ENCODE measurements at regions not wholly inside any gene's neighbourhood (a gene's known extent, or its start where the extent isn't known, plus 50 kb on each side); places are given as distances from the start of the nearest gene placed in this dataset.

DNA sequence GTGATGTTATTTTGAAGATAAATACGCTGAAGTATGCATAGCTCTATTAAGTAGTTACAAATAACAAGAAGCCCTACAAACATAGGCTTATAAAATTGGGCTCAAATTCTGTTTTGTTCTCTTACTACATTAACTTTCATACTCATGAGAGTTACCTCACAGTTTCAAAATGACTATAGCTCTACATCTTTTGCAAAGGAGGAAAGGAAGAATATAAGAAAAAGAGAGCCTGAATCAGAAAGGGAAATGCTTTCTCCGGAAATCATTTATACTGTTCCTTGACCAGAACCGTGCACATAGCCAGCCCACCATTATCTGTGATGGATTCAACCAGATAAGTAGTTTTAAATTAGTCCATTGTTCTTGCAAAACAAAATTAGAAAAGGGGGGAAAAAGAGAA lies 1252.1 kb downstream of the NCAM2 start:
- ATAC-seq = no peak

DNA sequence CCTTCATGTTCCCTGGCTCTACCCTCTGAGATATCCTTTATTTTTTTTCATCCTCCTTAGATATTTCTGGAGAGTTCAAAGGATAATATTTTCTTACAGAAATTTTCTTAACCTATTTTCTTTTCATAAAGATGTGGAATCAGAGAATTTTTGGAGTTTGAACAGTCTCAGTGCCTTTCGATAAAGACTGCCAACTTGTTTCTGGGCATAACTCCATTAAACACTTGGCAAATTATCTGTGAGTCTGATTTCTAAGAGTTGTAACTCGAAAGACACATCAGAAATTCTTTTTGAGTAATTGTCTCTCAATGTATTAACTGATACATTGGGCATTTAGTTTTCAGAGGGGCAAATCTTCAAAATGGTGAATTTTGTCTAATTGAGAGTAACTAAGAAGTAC lies 1255.6 kb downstream of the NCAM2 start:
- DNase-seq (ENCODE audit: low spot score) = no peak
- ATAC-seq = peak; percentile 52

More for the DNA sequence above, 1252.1 kb downstream of the NCAM2 start:
- no peak for DNase-seq (ENCODE audit: low spot score)

DNA sequence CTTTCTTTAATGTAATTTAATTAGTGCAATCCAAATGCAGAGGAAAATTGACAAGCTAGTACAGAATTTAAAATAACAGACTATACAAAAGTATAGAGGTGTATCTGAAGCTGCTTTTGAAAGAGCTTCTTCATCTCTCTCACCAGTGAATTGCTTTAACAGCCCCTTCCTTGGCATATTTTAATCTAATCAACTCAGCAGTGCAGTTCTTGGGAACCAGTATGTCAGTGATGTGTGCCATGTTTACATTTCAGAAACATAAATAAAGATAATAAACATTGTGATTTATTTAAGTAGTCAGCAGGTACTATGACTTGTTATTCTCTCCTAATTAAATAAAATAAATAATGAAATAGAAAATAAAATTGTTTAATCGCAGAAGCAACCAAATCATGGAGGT lies 1260.6 kb downstream of the NCAM2 start:
- ATAC-seq = no peak
- no peak for DNase-seq (ENCODE audit: low spot score)

DNA sequence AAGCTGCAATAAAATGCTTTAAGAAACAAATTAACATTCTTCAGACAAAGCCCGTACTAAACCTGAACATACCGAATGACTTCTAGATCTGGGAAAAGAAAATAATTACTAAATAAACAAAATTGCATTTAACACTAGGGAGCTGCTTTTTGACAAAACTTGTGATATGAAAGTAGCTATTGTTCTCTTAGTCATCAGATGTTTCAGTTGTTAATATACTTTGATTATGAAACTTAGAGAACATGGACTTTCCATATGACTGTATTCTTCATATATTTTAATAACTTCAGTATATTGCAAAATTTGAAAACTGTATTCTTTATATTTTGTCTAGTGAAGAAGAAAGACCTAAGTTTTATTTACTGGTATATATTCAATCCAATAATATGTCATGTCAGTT lies 1262.1 kb downstream of the NCAM2 start:
- no peak for ATAC-seq

DNA sequence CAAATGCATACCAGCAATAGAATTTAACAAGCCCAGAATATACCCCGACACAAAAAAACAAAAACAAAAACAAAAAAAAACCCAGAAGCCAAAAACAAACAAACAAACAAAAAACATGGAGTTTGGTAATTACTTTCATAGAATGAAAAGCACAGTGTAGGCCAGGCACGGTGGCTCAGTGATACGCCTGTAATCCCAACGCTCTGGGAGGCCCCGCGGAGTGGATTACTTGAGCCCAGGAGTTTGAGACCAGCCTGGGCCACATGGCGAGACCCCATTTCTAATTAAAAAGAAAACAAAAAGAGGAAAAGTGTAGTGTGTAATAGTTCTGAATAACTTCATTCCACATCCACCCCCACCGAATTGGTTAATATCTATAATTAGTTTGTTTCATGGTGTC lies 1265.7 kb downstream of the NCAM2 start:
- DNase-seq (ENCODE audit: low spot score) (no peak), ATAC-seq (no peak)

More for the DNA sequence above, 1262.1 kb downstream of the NCAM2 start:
- no peak for DNase-seq (ENCODE audit: low spot score)

DNA sequence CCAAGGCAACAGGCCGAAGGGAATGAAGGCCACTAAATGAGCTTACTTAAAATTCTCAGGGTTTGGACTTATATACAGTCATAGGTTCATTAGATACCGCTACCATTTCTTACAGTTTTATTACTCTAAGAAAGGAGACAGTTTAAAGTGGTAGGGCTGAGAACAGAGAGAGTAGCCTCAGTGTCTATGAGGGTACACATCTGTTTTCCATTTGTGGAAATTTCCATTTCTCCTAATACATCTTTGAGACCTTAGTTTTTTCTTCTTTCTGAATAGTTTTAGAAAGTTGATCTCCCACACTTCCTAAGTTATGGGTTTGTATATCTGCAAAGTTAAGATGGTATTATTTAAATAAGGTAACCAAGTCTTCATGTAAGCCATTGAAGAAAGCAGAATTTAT lies 1279.1 kb downstream of the NCAM2 start:
- ATAC-seq = no peak

DNA sequence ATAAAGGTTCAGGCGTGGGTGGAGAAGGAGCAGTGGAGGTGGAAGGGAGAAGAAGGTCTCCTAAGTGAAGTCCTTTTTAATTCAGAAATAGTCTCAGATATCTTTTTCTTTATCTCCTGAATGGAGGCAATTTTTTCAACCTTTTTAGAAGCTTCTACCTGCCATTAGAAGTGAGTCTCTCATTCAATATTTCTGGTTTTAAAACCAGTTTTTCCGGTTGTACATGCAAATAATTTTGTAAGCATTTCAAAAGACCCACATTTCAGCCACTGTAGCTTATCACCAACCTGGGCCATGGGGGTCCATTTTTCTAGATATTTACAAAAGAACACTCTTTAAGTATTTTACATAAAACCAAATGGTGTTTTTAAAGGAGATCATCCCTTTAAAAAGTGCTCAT lies 1280.2 kb downstream of the NCAM2 start:
- DNase-seq (ENCODE audit: low spot score) (no peak), ATAC-seq (no peak)

More for the DNA sequence above, 1279.1 kb downstream of the NCAM2 start:
- no peak for DNase-seq (ENCODE audit: low spot score)

DNA sequence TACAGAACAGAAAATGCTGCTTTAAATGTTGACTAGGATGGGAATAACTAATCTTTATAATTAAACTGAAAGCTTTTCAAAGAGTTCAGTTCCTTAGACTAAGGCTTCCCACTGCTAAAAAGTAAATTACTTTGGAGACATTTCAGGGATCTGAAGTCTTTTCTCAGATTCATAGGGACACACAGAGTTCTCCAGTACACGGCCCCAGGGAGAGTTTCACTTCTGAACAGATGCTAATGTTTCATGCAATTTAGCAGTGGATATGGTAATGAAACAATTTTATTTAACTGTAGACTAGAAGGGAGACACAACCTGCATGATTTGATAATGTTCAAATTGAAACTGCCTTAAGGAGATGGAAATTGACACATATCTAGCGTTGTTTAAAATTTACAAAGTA lies 1282.6 kb downstream of the NCAM2 start:
- DNase-seq (ENCODE audit: low spot score) (no peak), ATAC-seq (no peak)

DNA sequence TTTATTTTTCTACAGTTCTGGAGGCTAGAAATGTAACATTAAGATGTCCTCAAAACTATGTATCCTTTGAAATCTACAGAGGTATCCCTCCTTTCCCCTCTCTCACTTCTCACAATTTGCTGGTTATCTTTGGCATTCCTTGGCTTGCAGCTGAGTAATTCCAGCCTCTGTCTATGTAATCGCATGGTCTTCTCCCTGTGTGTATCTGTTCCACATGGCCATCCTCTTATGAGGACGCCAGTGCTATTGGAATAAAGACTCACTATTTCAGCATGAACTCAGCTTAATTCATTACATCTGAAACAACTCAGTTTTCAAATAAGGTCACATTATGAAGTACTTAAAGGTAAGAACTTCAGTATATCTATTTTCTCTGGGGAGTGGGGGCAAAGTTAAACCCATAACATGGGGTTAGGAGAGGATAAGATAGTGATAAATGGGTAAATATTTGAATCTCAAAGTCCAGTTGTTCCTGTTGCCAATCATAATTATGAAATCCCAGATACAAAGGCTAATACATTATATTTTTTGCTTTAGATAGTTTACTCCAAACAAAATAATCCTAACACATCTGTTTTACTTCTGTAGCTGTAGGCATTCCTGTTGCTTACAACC lies 1290.8 kb downstream of the NCAM2 start:
- ATAC-seq = peak; percentile 91
- DNase-seq (ENCODE audit: low spot score) = no peak

DNA sequence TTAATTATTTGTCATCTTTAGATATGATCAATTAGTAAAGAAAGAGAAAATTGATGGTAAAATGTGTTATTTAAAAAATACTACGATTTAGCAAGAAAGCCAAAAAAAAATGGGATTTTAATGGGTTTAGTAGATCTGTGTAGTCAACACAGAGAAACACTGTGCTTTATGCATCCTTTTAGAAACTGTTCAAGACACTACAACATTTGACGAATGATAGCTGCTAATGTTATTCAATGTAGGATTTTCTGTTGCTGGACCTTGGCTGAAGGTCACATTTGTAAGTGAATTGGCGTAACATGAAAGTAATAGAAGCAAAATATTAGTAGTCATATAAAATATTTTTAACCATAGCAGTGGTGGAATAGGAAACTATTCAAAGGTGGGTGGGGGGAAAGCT lies 1293.9 kb downstream of the NCAM2 start:
- ATAC-seq (no peak), DNase-seq (ENCODE audit: low spot score) (no peak)

DNA sequence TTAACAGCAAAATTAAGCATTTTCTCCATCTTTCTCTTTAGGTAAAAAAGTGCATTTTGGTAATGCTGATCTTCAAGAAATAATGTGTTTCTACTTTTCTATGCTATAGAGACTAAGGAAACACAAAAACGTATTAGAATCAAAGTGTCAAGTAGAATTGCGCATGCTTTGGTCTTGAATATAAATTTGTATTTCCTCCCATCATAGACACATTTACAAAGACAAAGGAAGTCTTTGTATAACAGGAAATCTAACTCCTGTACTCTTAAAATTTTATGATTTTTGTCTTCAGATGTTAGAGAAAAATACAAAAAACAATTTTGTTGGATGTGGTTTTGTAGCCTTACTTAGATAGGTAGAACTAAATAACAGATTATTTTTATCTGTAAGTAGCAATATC lies 1299.4 kb downstream of the NCAM2 start:
- no peak for ATAC-seq
- no peak for DNase-seq (ENCODE audit: low spot score)

DNA sequence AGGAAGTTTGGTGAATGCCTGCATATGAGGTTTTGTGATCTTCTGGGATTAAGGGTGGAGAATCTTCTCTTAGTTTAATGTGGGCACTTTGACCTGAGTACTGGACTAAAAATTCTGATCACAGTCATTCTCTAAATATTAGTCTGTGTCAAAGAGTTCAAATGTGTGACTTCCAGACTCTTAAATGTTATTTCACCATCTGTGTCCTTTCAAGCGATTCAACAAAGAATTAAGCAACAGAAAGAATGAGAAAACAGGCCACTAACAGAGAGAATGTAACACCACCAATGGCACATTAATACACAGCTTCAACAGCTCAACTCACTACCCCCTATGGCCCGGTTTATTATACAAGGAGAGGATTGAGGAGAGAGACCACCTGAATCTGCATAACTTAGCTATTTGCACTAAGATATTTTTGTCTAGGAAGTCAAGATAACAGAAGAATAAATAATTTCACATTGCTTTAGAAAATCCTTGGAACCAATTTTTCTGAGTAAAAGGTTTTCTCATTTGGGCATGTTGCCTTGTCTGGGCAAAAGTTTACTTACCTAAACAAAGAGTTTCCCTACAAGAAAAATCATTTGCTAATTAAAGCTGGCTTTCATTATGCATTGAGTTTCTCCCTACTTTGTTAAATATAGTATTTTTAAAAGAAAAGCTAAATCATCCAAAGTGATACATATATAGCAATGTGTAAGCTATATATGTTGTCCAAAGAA lies 1313.7 kb downstream of the NCAM2 start:
- no peak for DNase-seq (ENCODE audit: low spot score)
- peak; percentile 91 for ATAC-seq

DNA sequence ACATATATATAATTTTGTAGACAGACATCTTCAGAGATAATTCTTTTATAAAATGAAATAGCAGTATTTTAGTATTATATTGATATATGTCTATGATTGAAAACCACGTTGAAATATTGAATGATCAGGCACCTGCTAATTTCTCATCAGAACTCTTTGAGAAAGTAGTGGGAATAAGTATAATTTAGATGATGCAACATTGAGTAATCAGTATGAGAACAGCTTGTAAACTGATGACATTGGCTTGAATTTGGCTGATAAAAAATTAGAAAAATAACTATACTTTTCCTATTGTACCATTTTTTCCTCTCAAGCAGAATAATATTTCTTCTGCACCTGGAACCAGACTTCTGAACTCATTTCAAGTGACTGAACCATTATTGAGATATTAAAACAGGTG lies 1316.8 kb downstream of the NCAM2 start:
- no peak for DNase-seq (ENCODE audit: low spot score)
- ATAC-seq = no peak

DNA sequence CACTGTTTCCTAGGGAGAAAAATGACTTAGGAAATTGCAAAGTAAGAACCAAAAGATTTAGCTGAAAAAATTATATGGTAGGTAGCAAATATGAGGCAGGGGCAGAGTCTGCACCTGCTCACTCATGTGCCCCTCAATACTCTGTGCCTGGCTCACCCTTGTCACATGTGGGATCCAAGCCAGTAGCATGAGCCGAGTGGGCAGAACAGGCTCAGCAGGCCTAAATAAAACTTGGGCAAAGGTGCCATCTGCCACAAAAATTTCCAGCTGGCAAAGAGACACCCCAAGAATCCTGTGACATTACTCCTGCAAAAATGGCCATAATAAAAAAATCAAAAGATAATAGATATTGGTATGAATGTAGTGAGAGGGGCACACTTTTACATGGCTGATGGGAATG lies 1321.2 kb downstream of the NCAM2 start:
- DNase-seq (ENCODE audit: low spot score) = no peak
- no peak for ATAC-seq

DNA sequence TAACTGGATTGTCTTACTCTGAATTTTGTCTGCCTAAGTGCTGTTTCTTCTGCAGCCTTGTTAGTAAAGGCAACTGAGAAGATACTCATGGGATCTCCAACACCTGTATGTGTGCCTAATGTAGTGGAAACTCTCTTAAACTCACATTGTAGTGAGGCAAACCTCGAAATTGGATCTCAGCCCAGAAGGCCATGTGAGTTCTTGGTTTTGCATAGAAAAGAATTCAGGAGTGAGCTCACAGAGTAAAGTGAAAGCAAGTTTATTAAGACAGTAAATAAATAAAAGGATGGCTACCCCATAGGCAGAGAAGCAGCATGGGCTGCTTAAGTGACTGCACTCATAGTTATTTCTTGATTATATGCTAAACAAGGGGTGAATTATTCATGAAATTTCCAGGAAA lies 1344.7 kb downstream of the NCAM2 start:
- ATAC-seq (peak; percentile 33), DNase-seq (ENCODE audit: low spot score) (no peak)

DNA sequence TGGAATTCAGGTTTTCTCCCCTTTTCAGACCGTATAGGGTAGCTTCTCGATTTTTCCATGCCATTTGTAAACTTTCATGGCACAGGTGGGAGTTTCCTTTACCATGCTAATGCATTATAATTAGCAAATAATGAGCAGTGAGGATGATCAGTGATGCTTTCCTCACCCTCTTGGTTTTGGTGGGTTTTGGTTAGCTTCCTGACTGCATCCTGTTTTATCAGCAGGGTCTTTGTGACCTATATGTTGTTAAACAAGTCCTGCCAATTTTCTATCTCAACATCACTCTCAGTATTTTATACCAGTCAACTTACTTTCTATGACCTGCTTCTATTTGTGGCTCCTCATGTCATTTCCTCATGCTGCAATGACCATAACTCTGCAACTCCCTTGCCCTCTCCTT lies 1345.1 kb downstream of the NCAM2 start:
- DNase-seq (ENCODE audit: low spot score) (no peak), ATAC-seq (no peak)

DNA sequence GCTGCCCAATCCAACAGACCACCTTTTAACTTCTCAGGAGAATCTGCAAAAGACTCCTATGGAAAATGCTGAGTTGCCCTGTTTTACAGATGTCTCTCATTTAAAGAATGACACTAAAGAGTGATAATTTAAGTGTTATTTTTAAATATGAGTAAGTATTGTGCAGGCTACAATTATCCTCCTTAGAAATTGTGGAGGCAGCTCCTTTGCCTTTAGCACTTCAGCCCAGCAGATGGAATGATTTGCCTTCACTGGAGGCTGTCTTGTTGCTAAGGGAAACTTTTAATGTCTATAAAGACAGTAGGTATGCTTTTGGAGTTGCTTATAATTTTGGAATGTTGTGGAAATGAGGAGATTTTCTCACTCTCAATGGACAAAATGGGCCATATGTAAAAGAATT lies 1345.5 kb downstream of the NCAM2 start:
- DNase-seq (ENCODE audit: low spot score) = no peak
- ATAC-seq = no peak

DNA sequence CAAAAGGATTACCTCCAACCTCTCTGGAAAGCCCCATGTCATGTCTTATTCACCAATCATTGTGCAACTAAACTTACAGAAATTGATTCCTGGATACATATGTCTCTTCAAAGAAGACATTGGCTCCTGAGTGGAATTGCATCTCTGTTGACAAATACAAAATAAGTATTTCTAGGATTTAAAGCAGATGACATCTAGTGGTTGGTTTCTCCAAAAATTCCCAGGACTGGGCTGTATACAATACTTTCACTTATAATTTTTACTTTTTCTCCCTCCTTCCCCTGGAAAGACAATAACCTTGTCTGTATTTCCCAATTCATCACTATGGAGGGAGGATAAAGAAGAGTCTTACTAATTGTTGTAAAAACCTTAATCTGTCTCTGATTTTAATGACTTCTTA lies 1347.4 kb downstream of the NCAM2 start:
- DNase-seq (ENCODE audit: low spot score) (no peak), ATAC-seq (peak; percentile 62)

DNA sequence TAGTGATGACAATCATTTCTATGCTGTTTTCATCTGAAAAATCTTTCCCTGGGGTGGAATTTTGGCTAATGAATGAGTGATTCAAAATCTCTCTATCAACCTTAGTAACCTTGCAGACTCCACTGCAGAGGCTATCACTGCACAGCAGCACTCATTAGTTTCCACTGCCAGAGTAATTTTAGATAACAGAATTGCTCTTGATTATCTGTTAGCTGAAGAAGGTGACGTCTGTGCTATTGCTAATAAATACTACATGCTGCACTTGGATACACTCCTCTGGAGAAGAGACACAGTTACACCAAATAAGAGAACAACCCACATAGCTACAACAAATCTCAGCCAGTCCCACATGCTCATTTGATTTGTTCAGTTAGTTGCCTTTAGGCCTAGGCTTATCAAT lies 1348.4 kb downstream of the NCAM2 start:
- ATAC-seq (no peak), DNase-seq (ENCODE audit: low spot score) (no peak)

DNA sequence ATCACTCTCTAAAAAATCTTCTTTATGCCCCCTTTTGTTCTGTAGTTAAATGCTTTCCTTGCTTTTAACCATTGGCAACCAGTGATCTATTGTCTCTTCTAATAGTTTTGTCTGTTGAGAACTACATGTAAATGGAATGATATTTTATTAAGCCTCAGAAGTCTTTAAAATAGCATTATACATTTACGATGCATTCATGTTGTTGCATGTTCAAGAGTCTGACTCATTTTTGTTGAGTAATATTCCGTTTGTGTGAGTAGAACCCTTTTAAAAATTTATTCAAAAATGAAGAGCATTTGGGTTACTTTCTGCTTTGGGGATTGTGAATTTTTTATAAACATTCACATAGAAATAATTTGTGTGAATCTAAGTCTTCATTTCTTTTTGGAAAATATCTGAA lies 1352.9 kb downstream of the NCAM2 start:
- ATAC-seq = no peak
- DNase-seq (ENCODE audit: low spot score) = no peak

DNA sequence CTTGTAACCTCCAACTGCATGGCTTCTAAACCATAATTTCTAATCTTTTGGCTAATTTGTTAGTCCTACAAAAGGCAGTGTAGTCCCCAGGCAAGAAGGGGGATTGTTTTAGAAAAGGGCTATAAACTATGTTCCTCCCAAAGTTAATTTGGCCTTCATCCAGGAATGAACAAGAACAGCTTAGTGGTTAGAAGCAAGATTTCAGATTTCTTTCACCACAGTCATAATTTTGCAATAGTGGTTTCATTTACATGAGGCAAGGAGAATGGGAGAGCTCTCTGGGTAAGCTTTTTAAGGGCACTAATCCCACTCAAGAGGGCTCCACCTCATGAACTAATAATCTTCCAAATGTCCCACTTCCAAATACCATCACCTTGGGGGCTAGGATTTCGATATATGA lies 1353.9 kb downstream of the NCAM2 start:
- no peak for ATAC-seq
- DNase-seq (ENCODE audit: low spot score) = no peak

DNA sequence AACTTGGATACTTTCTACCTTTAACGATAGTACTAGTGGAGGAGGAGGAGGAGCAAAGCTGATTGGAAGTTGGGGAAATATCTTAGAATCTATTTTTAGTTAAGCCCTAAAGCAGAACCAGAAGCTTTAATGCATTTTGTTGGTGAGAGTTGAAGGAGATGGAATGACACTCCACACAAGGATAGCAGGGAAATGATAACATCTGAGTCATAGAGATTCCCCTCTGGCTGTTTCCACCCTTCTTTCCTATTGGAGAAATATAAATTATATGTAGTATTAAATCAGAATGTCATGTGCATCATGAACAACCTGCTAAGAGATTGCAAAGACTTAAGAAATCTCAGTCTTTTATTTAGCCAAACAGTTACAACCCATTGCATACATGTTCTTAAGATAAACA lies 1357.7 kb downstream of the NCAM2 start:
- ATAC-seq (no peak), DNase-seq (ENCODE audit: low spot score) (no peak)

DNA sequence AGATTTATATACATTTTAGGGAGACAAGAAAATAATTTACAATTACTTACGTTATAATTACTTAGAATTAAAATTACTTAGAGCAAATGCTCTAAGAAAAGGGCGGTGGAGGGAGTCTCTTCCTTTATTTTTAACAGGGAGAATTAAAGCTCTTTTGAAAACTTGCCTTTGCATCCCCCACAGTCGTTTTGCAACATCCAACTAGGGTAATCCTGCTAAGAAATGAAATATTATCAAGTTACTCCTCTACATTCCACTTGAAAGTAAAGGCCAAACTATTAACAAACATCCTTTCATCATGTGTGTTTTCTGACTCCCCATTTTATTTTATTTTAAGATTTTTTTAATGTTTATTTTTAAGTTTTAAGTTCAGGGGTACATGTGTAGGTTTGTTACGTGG lies 1358.5 kb downstream of the NCAM2 start:
- DNase-seq (ENCODE audit: low spot score) (no peak), ATAC-seq (no peak)

All from left lobe of liver (tissue), 2 donors.